Mammary epithelial cell (primary cell): ENCODE measurements at regions not wholly inside any gene's neighbourhood (a gene's known extent, or its start where the extent isn't known, plus 50 kb on each side); places are given as distances from the start of the nearest gene placed in this dataset.

Experiments
- CTCF ChIP-seq, 2 donors: IDR thresholded peaks in 1 of 2; conservative IDR thresholded peaks in 1 of 2; 2 replicates each; pipeline ENCODE4 v1.5.1; 2011 to 2012; ENCODE audit warnings: inconsistent platforms in 2 of 2, low read length in 2 of 2, mild to moderate bottlenecking in 2 of 2, control low read depth in 1 of 2, low read depth in 1 of 2; ENCODE audit not compliant: insufficient read depth in 1 of 2; ENCODE audit errors: extremely low read depth in 1 of 2
- EZH2 ChIP-seq: IDR thresholded peaks from 2 replicates; pipeline ENCODE4 v1.6.1; 2012; ENCODE audit warnings: low read length, inconsistent platforms, borderline replicate concordance

- TF ChIP-seq CTCF (conservative IDR thresholded peaks at IDR 0.05 in 1 of 2, IDR thresholded peaks at IDR 0.05 in 1 of 2; ENCODE audit: extremely low read depth in 1 of 2, insufficient read depth in 1 of 2, low read depth in 1 of 2, low read length in 2 of 2) (no peak), EZH2 (no peak)
Observed at GRCh38 chr2:51472783-51473182, 440.9 kb upstream of the NRXN1 start.
